GM06990 (cell line): ENCODE measurements at regions not wholly inside any gene's neighbourhood (a gene's known extent, or its start where the extent isn't known, plus 50 kb on each side); places are given as distances from the start of the nearest gene placed in this dataset.

ENCODE experiments used
- DNase-seq: peaks from one replicate; pipeline ENCODE4 v3.0.0-alpha.2; 2011; ENCODE audit not compliant: insufficient read length; ENCODE audit errors: extremely low read depth
- H3K27me3 ChIP-seq: replicated peaks from 2 replicates; pipeline ENCODE4 v1.6.0; 2011; ENCODE audit warnings: low read length; ENCODE audit not compliant: control insufficient read depth, insufficient read depth
- H3K36me3 ChIP-seq: 2 replicates; pipeline ENCODE4 v1.5.1; 2011; ENCODE audit warnings: low read length; ENCODE audit not compliant: control insufficient read depth, insufficient read depth
- H3K4me3 ChIP-seq: replicated peaks from 2 replicates; pipeline ENCODE4 v1.5.1; 2011; ENCODE audit warnings: low read depth, mild to moderate bottlenecking, control low read depth, low read length
- CTCF ChIP-seq: IDR thresholded peaks from 2 replicates; pipeline ENCODE4 v1.5.1; 2011; ENCODE audit warnings: low read length, control low read depth, mild to moderate bottlenecking, inconsistent platforms; ENCODE audit not compliant: insufficient read depth, poor library complexity, severe bottlenecking

- no peak for TF ChIP-seq CTCF
- Histone ChIP-seq H3K36me3 (no peaks in the 10 kb centered on the region; the same call in 1 of the 2 replicates), H3K4me3 (no peak overlapping the region), H3K27me3 (no peaks in the 10 kb centered on the region)
- DNase-seq = no peak
These were observed 186.4 kb upstream of the PUDP start for GRCh38 chrX:7334253-7334935.

DNA sequence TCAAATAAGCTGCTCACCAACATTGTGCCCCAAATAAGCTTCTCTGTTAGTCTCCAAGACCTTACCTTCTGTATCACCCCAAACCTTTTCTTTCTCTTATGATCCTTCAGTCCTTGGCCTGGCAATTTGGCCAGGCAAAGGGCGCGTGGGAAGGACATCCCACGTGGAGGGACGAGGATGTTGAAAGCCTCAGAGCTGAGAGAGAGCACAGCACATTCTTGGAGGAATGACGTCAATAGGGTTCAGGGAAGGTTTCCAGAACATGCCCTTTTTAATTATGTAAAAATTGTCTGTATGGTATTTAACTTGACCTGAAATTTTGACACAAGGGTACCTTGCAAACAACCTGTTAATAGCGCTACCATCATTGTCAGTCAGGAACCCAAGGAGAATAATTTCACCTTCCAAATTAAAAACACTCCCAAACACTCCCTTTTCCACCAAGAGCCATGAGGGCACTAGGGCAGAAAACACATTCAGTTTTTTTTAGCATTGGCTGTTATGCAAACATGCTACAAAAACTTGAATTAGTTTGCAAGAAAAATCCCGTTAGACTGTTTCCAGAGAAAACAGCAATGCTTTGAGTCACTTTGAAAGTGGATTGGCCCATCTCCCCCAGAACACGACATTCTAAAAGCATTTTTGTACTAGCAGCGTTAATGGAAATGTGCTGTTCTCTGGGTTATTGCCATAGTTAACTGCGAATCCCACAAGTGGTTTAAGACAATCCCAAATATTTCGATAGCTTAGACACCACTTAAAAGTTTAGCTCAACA is 183.2 kb upstream of the PUDP start:
- DNase-seq = no peak
- no peak overlapping the region for H3K4me3 ChIP-seq
- no peaks in the 10 kb centered on the region for H3K27me3 ChIP-seq
- no peak for TF ChIP-seq CTCF
- H3K36me3 ChIP-seq = no peaks in the 10 kb centered on the region; the same call in 1 of the 2 replicates

- Histone ChIP-seq H3K36me3 (no peaks in the 10 kb centered on the region; the same call in 1 of the 2 replicates), H3K27me3 (no peaks in the 10 kb centered on the region), H3K4me3 (no peak overlapping the region)
- no peak for TF ChIP-seq CTCF
- no peak for DNase-seq
These were observed 182.6 kb upstream of the PUDP start for GRCh38 chrX:7330556-7330955.

DNA sequence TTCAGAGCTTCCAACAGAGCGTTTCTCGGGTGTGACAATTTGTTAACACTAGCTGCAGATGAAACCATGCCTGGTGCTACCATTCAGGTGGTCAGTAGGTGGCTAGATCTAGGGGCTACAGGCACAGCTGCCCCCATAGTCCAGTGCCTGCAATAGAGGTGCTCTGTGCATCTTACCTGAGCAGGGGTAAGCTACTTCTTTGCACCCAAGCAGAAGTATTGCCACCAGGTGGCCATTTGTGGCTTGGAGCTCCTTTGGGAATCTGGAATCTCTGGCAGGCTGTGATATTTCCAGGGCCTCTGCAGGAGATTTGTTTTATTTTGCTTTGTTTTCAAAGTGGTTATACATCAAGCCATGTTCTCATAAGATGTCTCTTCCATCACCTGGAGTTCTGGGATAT is 170.7 kb upstream of the PUDP start:
- Histone ChIP-seq H3K36me3 (no peaks in the 10 kb centered on the region), H3K27me3 (no peaks in the 10 kb centered on the region), H3K4me3 (no peak overlapping the region)
- no peak for TF ChIP-seq CTCF
- DNase-seq = no peak

DNA sequence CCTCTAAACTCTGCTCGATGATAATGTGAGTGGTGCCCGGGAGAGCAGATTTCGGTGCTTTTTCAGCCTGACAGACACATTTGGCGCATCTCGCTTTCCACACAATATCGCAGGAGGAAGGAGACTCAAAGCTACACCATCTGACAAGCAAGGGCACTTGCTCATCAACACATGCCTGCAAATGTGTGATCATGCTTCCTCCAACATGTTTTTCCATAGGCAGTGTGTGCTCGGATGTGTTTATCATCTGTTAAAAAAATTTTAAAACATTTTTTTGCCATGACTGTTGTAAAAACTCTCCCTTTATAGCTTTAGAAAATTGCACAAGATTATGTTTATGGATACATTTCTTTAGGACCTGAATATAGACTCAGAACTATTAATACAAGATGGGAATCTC is 170.3 kb upstream of the PUDP start:
- no peak overlapping the region for H3K4me3 ChIP-seq
- TF ChIP-seq CTCF = no peak
- H3K36me3 ChIP-seq = no peaks in the 10 kb centered on the region
- DNase-seq = no peak
- no peaks in the 10 kb centered on the region for H3K27me3 ChIP-seq
